Endothelial cell of umbilical vein (primary cell): ENCODE measurements at regions not wholly inside any gene's neighbourhood (a gene's known extent, or its start where the extent isn't known, plus 50 kb on each side); places are given as distances from the start of the nearest gene placed in this dataset.

Experiments
- EZH2 ChIP-seq: IDR thresholded peaks from 2 replicates; pipeline ENCODE4 v1.6.1; 2012; ENCODE audit warnings: borderline replicate concordance, low read depth, mild to moderate bottlenecking, moderate library complexity, low read length, inconsistent platforms; ENCODE audit not compliant: severe bottlenecking
- FOS ChIP-seq: IDR thresholded peaks from 2 replicates; pipeline ENCODE4 v1.6.1; 2011; ENCODE audit warnings: mild to moderate bottlenecking, low read length, moderate library complexity, borderline replicate concordance; ENCODE audit not compliant: insufficient read depth
- MYC ChIP-seq: IDR thresholded peaks from one replicate; pipeline ENCODE4 v1.6.1; 2011; ENCODE audit warnings: mild to moderate bottlenecking, low read depth, low read length
- POLR2A ChIP-seq: IDR thresholded peaks from 2 replicates; pipeline ENCODE4 v1.6.1; 2012; ENCODE audit warnings: low read depth, mild to moderate bottlenecking, control low read depth, low read length
- POLR2AphosphoS5 ChIP-seq: IDR thresholded peaks from 2 replicates; pipeline ENCODE4 v1.6.1; 2012; ENCODE audit warnings: low read depth, mild to moderate bottlenecking, control low read depth, low read length, moderate library complexity; ENCODE audit not compliant: insufficient read depth
- TF ChIP-seq, protein P1 (sequence below), 2 donors: IDR thresholded peaks; 1 replicate in 1 of 2; 2 replicates in 1 of 2; pipeline ENCODE4 v1.5.1; 2011; ENCODE audit warnings: low read length in 2 of 2, mild to moderate bottlenecking in 2 of 2, moderate library complexity in 2 of 2, control low read depth in 1 of 2, inconsistent platforms in 1 of 2, low read depth in 1 of 2; ENCODE audit not compliant: insufficient read depth in 1 of 2; ENCODE audit errors: extremely low read depth in 1 of 2
- TF ChIP-seq, protein P2 (sequence below): IDR thresholded peaks from 2 replicates; pipeline ENCODE4 v1.6.1; 2011; ENCODE audit not compliant: insufficient read depth, insufficient read length

DNA sequence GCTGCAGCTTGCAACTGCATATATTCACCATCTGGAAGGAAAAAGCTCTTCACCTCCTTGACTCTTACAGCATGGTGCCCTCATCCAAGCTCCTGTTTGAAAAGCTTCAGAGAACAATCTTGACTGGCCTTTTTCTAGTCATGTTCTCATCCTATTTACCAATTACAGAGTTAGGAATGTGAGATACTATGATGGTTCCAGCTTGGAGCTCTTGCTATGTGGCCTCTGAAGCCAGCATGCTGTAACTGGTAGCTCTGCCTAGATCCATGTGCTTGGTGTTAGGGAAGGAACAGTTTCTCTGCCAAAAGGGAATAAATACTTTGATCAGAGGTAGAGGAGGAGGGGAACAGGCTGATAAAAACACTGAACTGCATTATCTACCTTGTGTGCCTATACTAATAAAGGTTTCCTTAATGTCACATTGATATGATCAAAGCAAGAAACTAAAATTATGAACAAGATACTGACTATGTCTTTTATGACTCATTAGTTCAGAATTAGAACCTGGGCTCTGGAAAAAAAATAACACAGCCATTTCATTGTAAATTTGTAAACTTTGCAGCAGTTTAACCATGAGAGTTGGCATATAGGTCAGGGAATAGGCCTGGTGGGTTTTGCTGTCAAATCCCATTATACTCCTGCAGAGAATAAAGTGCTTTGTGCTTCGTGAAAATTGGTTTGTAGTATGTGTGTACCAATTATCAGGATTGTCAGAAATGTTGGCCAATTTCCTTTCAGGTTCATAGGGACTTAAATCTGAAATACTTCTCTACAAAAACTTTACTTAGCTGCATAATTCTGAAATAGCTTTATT, 92.7 kb downstream of the LEPR start:
- TF ChIP-seq POLR2A = no peak
- TF ChIP-seq POLR2AphosphoS5 = no peak
- TF ChIP-seq, protein P1, sequence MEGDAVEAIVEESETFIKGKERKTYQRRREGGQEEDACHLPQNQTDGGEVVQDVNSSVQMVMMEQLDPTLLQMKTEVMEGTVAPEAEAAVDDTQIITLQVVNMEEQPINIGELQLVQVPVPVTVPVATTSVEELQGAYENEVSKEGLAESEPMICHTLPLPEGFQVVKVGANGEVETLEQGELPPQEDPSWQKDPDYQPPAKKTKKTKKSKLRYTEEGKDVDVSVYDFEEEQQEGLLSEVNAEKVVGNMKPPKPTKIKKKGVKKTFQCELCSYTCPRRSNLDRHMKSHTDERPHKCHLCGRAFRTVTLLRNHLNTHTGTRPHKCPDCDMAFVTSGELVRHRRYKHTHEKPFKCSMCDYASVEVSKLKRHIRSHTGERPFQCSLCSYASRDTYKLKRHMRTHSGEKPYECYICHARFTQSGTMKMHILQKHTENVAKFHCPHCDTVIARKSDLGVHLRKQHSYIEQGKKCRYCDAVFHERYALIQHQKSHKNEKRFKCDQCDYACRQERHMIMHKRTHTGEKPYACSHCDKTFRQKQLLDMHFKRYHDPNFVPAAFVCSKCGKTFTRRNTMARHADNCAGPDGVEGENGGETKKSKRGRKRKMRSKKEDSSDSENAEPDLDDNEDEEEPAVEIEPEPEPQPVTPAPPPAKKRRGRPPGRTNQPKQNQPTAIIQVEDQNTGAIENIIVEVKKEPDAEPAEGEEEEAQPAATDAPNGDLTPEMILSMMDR (IDR thresholded peaks at IDR 0.05; ENCODE audit: extremely low read depth in 1 of 2, insufficient read depth in 1 of 2, low read depth in 1 of 2, low read length in 2 of 2) = no peak
- TF ChIP-seq, protein P2, sequence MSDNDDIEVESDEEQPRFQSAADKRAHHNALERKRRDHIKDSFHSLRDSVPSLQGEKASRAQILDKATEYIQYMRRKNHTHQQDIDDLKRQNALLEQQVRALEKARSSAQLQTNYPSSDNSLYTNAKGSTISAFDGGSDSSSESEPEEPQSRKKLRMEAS = no peak
- no peak for TF ChIP-seq EZH2
- no peak for TF ChIP-seq MYC
- TF ChIP-seq FOS = peak; percentile 27
